Activated B cell treated with CpG ODN at 0.5 μM for 24 hours (primary cell): ENCODE measurements at regions not wholly inside any gene's neighbourhood (a gene's known extent, or its start where the extent isn't known, plus 50 kb on each side); places are given as distances from the start of the nearest gene placed in this dataset.

Experiments used
- ATAC-seq: fragments of 200-7000 bp; cut with Tn5 transposase; one replicate; pipeline ENCODE4 v1.10.0; 2021; ENCODE audit warnings: low read depth, mild to moderate bottlenecking, moderate library complexity
- CTCF ChIA-PET: fragments of 350-600 bp; sonication (Branson Sonifier 250); formaldehyde crosslinking; loops from one replicate; lab custom pipeline; 2021; ENCODE audit warnings: antibody characterized with exemption; lab: Charles Lee
- POLR2A ChIA-PET: fragments of 350-600 bp; sonication (Branson Sonifier 250); formaldehyde crosslinking; loops from one replicate; lab custom pipeline; 2021; ENCODE audit warnings: antibody characterized with exemption; lab: Charles Lee
- DNase-seq: peaks from one replicate; pipeline ENCODE4 v3.0.0; 2022
- H3K27ac Mint-ChIP-seq: one replicate; pipeline ENCODE4 v1.8.0; 2020; ENCODE audit warnings: mixed read lengths
- H3K27me3 Mint-ChIP-seq: one replicate; pipeline ENCODE4 v1.8.0; 2021; ENCODE audit warnings: mixed read lengths
- H3K36me3 Mint-ChIP-seq: one replicate; pipeline ENCODE4 v1.8.0; 2021; ENCODE audit warnings: low read depth, mixed read lengths
- H3K4me1 Mint-ChIP-seq: one replicate; pipeline ENCODE4 v1.8.0; 2021; ENCODE audit warnings: mixed read lengths
- H3K4me3 Mint-ChIP-seq: one replicate; pipeline ENCODE4 v1.8.0; 2020; ENCODE audit warnings: mild to moderate bottlenecking, mixed read lengths
- H3K9me3 Mint-ChIP-seq: one replicate; pipeline ENCODE4 v1.8.0; 2020; ENCODE audit warnings: mixed read lengths
- intact Hi-C: fragments of 100-400 bp; cut with micrococcal nuclease; formaldehyde crosslinking; loops from one replicate; pipeline ENCODE4 v1.15.1; 2024
- TF ChIP-seq, protein P1 (sequence below): fragments of 200-600 bp; IDR thresholded peaks from one replicate; pipeline ENCODE4 v1.8.0; 2022; ENCODE audit warnings: antibody characterized with exemption, mild to moderate bottlenecking

DNA sequence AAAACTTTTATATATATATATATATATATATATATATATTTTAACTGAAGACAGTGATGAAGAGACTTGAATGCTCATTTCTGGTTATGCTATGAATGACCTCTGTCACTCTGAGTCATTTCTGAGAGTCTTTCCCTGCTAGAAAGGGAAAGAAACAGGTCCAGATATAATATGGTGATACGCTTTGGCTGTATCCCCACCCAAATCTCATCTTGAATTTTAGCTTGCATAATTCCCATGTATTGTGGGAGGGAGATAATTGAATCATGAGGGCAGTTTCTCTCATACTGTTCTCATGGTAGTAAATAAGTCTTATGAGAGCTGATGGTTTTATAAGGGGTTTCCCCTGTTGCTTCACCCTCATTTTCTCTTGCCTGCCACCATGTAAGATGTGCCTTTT lies 254.1 kb upstream of the IGFBP7 start:
- Mint-ChIP-seq H3K9me3 (peaks cover 4% of the 10 kb centered on the region), H3K36me3 (no peaks in the 10 kb centered on the region), H3K27ac (no peak overlapping the region), H3K4me3 (no peak overlapping the region), H3K4me1 (no peaks in the 10 kb centered on the region), H3K27me3 (no peaks in the 10 kb centered on the region)
- intact Hi-C loops = no loop called here
- DNase-seq (no peak), ATAC-seq (no peak)
- CTCF ChIA-PET = no interaction called here
- POLR2A ChIA-PET = no interaction called here
- TF ChIP-seq, protein P1, sequence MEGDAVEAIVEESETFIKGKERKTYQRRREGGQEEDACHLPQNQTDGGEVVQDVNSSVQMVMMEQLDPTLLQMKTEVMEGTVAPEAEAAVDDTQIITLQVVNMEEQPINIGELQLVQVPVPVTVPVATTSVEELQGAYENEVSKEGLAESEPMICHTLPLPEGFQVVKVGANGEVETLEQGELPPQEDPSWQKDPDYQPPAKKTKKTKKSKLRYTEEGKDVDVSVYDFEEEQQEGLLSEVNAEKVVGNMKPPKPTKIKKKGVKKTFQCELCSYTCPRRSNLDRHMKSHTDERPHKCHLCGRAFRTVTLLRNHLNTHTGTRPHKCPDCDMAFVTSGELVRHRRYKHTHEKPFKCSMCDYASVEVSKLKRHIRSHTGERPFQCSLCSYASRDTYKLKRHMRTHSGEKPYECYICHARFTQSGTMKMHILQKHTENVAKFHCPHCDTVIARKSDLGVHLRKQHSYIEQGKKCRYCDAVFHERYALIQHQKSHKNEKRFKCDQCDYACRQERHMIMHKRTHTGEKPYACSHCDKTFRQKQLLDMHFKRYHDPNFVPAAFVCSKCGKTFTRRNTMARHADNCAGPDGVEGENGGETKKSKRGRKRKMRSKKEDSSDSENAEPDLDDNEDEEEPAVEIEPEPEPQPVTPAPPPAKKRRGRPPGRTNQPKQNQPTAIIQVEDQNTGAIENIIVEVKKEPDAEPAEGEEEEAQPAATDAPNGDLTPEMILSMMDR = no peak

DNA sequence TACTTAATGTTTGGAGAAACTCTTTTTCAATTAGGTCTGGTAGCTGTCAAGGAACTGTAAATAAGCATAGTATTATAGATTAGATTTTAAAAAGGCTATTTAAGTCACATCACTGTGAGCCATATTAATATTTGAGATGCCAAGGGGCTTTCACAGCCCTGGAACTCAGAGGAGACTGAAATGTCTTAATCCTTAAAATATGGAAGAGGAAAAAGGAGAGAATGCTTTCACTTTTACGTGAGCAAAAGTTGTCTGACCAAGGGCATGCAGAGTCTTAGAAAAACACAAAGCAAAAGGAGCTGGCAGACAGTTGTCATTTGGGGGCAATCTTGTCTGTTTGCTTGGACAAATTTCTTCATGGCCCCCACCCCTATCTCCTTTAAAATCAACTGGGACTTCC lies 253.2 kb upstream of the IGFBP7 start:
- no peak overlapping the region for H3K27ac Mint-ChIP-seq
- TF ChIP-seq, protein P1 = no peak
- POLR2A ChIA-PET = no interaction called here

DNA sequence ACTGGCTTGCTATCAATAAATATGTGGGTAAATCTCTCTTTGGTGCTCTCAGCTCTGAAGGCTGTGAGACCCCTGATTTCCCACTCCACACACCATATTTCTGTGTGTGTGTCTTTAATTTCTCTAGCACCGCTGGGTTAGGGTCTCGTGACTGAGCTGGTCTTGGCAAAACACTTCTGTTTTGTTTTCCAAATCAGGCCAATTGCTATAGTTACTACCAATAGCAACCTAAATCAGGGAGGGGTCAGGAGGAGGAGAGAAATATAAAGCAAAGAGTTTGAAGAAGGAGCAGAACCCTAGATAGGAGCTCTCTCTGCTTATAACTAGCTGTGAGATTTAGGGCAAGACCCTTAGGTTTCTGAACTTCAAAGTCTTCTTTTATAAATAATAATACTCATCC lies 250.5 kb upstream of the IGFBP7 start:
- Mint-ChIP-seq H3K9me3 (peaks cover 2% of the 10 kb centered on the region), H3K4me1 (no peaks in the 10 kb centered on the region), H3K4me3 (no peak overlapping the region), H3K27me3 (no peaks in the 10 kb centered on the region), H3K36me3 (no peaks in the 10 kb centered on the region), H3K27ac (no peak overlapping the region)
- ATAC-seq = no peak
- ChIA-PET CTCF (no interaction called here), POLR2A (no interaction called here)
- no peak for DNase-seq
- TF ChIP-seq, protein P1 = no peak
- intact Hi-C loops = no loop called here

More for the DNA sequence above, 253.2 kb upstream of the IGFBP7 start:
- ATAC-seq (no peak), DNase-seq (no peak)
- no peaks in the 10 kb centered on the region for H3K36me3 Mint-ChIP-seq
- CTCF ChIA-PET = no interaction called here
- H3K27me3 Mint-ChIP-seq = no peaks in the 10 kb centered on the region
- H3K9me3 Mint-ChIP-seq = peaks cover 2% of the 10 kb centered on the region
- no peak overlapping the region for H3K4me3 Mint-ChIP-seq
- no peaks in the 10 kb centered on the region for H3K4me1 Mint-ChIP-seq
- intact Hi-C loops = no loop called here

DNA sequence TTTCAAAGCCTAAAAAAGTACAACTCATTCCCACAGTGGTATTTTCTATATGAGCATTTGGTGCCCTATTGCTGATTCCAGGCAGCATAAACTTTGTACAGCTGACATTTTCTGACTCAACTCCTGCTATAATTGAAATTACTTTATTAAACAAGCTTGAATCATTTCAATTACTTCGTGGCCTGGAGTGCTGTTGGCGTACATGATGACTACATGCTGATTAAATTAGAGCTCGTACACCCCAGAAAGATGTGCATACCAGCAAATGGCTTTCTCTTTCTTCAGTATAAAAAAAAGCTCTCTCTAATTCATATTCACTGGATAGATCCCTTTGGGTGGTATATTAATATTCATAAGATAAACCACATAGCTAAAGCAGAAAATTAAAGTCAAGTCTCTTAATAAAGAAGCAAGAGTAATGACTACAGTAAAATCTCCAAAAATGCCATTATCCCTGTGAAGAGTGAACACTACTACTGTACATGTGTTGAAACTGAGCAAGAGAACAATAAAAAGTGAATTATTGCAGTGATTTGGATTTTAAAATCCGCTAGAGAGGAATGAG lies 245.0 kb upstream of the IGFBP7 start:
- H3K4me1 Mint-ChIP-seq = no peaks in the 10 kb centered on the region
- DNase-seq = no peak
- H3K9me3 Mint-ChIP-seq = no peaks in the 10 kb centered on the region

DNA sequence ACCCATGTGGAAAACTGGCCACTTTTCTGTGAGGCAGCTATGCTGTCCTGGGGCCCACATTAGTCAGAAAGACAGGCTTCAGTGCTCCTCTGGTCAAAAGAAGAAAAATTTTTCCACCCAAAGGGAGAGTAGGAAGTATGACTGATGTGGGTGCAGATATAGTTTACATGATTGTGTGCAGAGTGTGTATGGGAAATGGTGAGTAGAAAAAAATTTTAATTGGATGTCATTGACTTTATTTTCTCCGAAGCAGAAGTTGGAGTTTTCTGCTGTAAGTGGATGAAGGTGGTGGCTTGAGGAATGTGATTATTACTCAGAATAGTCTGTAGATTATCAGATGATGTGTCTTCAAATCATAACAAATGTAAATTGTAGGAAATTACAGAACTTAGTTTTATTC lies 241.5 kb upstream of the IGFBP7 start:
- no peaks in the 10 kb centered on the region for H3K36me3 Mint-ChIP-seq
- POLR2A ChIA-PET = no interaction called here
- CTCF ChIA-PET = no interaction called here
- H3K4me1 Mint-ChIP-seq = no peaks in the 10 kb centered on the region
- TF ChIP-seq, protein P1 = no peak
- H3K27ac Mint-ChIP-seq = no peak overlapping the region
- ATAC-seq (no peak), DNase-seq (no peak)
- H3K9me3 Mint-ChIP-seq = no peaks in the 10 kb centered on the region
- intact Hi-C loops = no loop called here
- H3K4me3 Mint-ChIP-seq = no peak overlapping the region
- H3K27me3 Mint-ChIP-seq = no peaks in the 10 kb centered on the region

More for the DNA sequence above, 245.0 kb upstream of the IGFBP7 start:
- no peak overlapping the region for H3K27ac Mint-ChIP-seq
- TF ChIP-seq, protein P1 = no peak
- no peak overlapping the region for H3K4me3 Mint-ChIP-seq
- CTCF ChIA-PET = no interaction called here
- intact Hi-C loops = no loop called here
- ATAC-seq = no peak
- no peaks in the 10 kb centered on the region for H3K27me3 Mint-ChIP-seq
- POLR2A ChIA-PET = no interaction called here
- no peaks in the 10 kb centered on the region for H3K36me3 Mint-ChIP-seq
